NCI-H1048 (cell line): ENCODE measurements at regions not wholly inside any gene's neighbourhood (a gene's known extent, or its start where the extent isn't known, plus 50 kb on each side); places are given as distances from the start of the nearest gene placed in this dataset.
"Not testable (repeated sequence)": the region's sequence is repeated elsewhere in the genome, so short reads cannot be mapped to it uniquely, and the experiment has no call there.

Experiments
- DNase-seq: peaks from one replicate; lab custom pipeline; 2025; lab: John Stamatoyannopoulos, UW

- no peak for DNase-seq
These were observed 59.8 kb downstream of the ATOH1 start for GRCh38 chr4:93888308-93888707.

GRCh38 chr4:93888768-93889167 lies 60.2 kb downstream of the ATOH1 start:
- no peak for DNase-seq

- no peak for DNase-seq
These were observed 62.7 kb downstream of the ATOH1 start for GRCh38 chr4:93891244-93891643.

GRCh38 chr4:93894995-93895394 lies 66.4 kb downstream of the ATOH1 start:
- DNase-seq, result no peak

- no peak for DNase-seq
These were observed 68.0 kb downstream of the ATOH1 start for GRCh38 chr4:93896516-93896915.

GRCh38 chr4:93897559-93897958 lies 69.0 kb downstream of the ATOH1 start:
- no peak for DNase-seq

- no peak for DNase-seq
These were observed 80.2 kb downstream of the ATOH1 start for GRCh38 chr4:93908778-93909177.

- no peak for DNase-seq
These were observed 83.1 kb downstream of the ATOH1 start for GRCh38 chr4:93911671-93912070.

- DNase-seq, result no peak
These were observed 83.6 kb downstream of the ATOH1 start for GRCh38 chr4:93912146-93912545.

- no peak for DNase-seq
These were observed 90.3 kb downstream of the ATOH1 start for GRCh38 chr4:93918856-93919255.

GRCh38 chr4:93923570-93923969 lies 95.0 kb downstream of the ATOH1 start:
- DNase-seq, result not testable (repeated sequence)

GRCh38 chr4:93947286-93947685 lies 118.7 kb downstream of the ATOH1 start:
- DNase-seq, result peak; percentile 49

GRCh38 chr4:93950239-93950638 lies 121.7 kb downstream of the ATOH1 start:
- DNase-seq, result not testable (repeated sequence)

- no peak for DNase-seq
These were observed 128.6 kb downstream of the ATOH1 start for GRCh38 chr4:93957186-93957585.

- no peak for DNase-seq
These were observed 131.9 kb downstream of the ATOH1 start for GRCh38 chr4:93960450-93960849.

- DNase-seq, result no peak
These were observed 132.4 kb downstream of the ATOH1 start for GRCh38 chr4:93960916-93961315.

- no peak for DNase-seq
These were observed 153.0 kb downstream of the ATOH1 start for GRCh38 chr4:93981594-93981993.

- DNase-seq, result no peak
These were observed 153.7 kb downstream of the ATOH1 start for GRCh38 chr4:93982255-93982654.

- no peak for DNase-seq
These were observed 154.6 kb downstream of the ATOH1 start for GRCh38 chr4:93983140-93983539.

GRCh38 chr4:93994175-93994994 lies 165.8 kb downstream of the ATOH1 start:
- no peak for DNase-seq

GRCh38 chr4:93996895-93997294 lies 168.3 kb downstream of the ATOH1 start:
- DNase-seq, result no peak

- no peak for DNase-seq
These were observed 172.0 kb downstream of the ATOH1 start for GRCh38 chr4:94000559-94000958.

- DNase-seq, result no peak
These were observed 178.4 kb downstream of the ATOH1 start for GRCh38 chr4:94006932-94007331.

- DNase-seq, result no peak
These were observed 182.6 kb downstream of the ATOH1 start for GRCh38 chr4:94011190-94011589.
